ENCODE measurements at regions not wholly inside any gene's neighbourhood (a gene's known extent, or its start where the extent isn't known, plus 50 kb on each side); places are given as distances from the start of the nearest gene placed in this dataset.
"Not testable (repeated sequence)": the region's sequence is repeated elsewhere in the genome, so short reads cannot be mapped to it uniquely, and the experiment has no call there.

DNA sequence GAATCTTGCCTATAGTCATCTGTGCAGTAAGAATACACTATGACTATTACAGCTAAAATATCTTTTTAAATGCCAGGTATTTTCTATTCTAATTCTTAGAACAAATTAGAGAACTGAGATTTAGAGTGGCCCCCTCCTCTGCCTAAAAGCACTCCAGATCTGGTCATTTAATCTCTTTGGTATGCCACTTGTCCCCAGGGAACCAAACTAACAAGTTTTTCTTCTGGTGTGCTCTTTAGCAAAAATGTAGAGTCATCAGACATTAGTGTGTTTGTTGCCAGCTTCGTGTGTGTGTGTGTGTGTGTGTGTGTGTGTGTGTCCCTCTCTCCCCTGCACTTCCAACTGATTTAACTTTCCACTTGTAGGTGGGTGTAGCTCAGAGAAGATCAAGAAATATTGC, 117.8 kb downstream of the SPDYE17 start:
- WGBS (ENCODE audit: insufficient coverage) = no CpG with 5 or more reads among the region's 1 CpG
- H3K4me3 ChIP-seq (ENCODE audit: low read length); H3K9me3 Mint-ChIP-seq; intact Hi-C loops (cut with micrococcal nuclease); H3K27ac ChIP-seq (ENCODE audit: low read length); H3K4me1 ChIP-seq (ENCODE audit: control insufficient read depth, insufficient read depth, low read length); ATAC-seq; H3K36me3 Mint-ChIP-seq; DNase-seq; H3K27ac Mint-ChIP-seq; H3K27me3 Mint-ChIP-seq (ENCODE audit: low read depth in 2 of 2); H3K4me3 Mint-ChIP-seq; H3K27me3 ChIP-seq (ENCODE audit: control insufficient read depth, insufficient read depth, low read length); H3K9me3 ChIP-seq (ENCODE audit: control insufficient read depth, insufficient read depth, low read length); H3K36me3 ChIP-seq (ENCODE audit: control insufficient read depth, insufficient read depth, low read length): not testable (repeated sequence)
- H3K4me1 Mint-ChIP-seq = peaks cover 0 to 10% of the 10 kb centered on the region in 2 donors

GRCh38 chr7:76912011-76912814, 119.9 kb downstream of the SPDYE17 start:
- 64% methylated on average over 3 of the region's 4 CpGs for WGBS (ENCODE audit: insufficient coverage)
- H3K27ac ChIP-seq (ENCODE audit: low read length); intact Hi-C loops (cut with micrococcal nuclease); H3K27me3 ChIP-seq (ENCODE audit: control insufficient read depth, insufficient read depth, low read length); H3K36me3 Mint-ChIP-seq; H3K4me1 ChIP-seq (ENCODE audit: control insufficient read depth, insufficient read depth, low read length); H3K27me3 Mint-ChIP-seq (ENCODE audit: low read depth in 2 of 2); H3K36me3 ChIP-seq (ENCODE audit: control insufficient read depth, insufficient read depth, low read length); H3K9me3 Mint-ChIP-seq; H3K9me3 ChIP-seq (ENCODE audit: control insufficient read depth, insufficient read depth, low read length); DNase-seq; ATAC-seq; H3K4me3 ChIP-seq (ENCODE audit: low read length): not testable (repeated sequence)
- H3K4me3 Mint-ChIP-seq = peak overlapping the region; percentile 17
- H3K4me1 Mint-ChIP-seq = peaks cover 0 to 10% of the 10 kb centered on the region in 2 donors
- H3K27ac Mint-ChIP-seq = peak overlapping the region in 1 of 2 donors; percentile 53

DNA sequence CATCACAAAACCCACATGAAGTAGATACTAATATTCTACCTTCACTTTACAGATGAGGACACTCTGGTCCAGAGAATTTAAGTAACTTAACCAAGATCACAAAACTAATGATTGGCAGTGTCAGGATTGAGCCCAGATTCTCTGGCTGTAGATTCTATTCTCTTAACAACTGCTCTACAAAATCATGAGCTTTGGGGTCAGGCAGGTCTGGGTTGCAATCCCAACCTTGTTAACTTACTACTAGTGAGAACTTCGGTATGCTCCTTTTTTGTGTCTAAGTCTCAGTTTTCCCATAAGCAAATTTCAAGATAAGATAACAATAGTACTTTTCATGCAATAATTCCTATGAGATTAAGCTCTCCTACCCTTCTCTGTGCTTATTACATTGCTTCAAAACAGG, 127.5 kb downstream of the SPDYE17 start:
- H3K36me3 Mint-ChIP-seq; H3K27me3 Mint-ChIP-seq (ENCODE audit: low read depth in 2 of 2); H3K27ac ChIP-seq (ENCODE audit: low read length); H3K4me1 ChIP-seq (ENCODE audit: control insufficient read depth, insufficient read depth, low read length); H3K27ac Mint-ChIP-seq; H3K27me3 ChIP-seq (ENCODE audit: control insufficient read depth, insufficient read depth, low read length); H3K9me3 Mint-ChIP-seq; H3K9me3 ChIP-seq (ENCODE audit: control insufficient read depth, insufficient read depth, low read length); H3K4me1 Mint-ChIP-seq; intact Hi-C loops (cut with micrococcal nuclease); H3K4me3 Mint-ChIP-seq; DNase-seq; H3K4me3 ChIP-seq (ENCODE audit: low read length); ATAC-seq; H3K36me3 ChIP-seq (ENCODE audit: control insufficient read depth, insufficient read depth, low read length): not testable (repeated sequence)
- WGBS (ENCODE audit: insufficient coverage) = no CpG with 5 or more reads among the region's 1 CpG

DNA sequence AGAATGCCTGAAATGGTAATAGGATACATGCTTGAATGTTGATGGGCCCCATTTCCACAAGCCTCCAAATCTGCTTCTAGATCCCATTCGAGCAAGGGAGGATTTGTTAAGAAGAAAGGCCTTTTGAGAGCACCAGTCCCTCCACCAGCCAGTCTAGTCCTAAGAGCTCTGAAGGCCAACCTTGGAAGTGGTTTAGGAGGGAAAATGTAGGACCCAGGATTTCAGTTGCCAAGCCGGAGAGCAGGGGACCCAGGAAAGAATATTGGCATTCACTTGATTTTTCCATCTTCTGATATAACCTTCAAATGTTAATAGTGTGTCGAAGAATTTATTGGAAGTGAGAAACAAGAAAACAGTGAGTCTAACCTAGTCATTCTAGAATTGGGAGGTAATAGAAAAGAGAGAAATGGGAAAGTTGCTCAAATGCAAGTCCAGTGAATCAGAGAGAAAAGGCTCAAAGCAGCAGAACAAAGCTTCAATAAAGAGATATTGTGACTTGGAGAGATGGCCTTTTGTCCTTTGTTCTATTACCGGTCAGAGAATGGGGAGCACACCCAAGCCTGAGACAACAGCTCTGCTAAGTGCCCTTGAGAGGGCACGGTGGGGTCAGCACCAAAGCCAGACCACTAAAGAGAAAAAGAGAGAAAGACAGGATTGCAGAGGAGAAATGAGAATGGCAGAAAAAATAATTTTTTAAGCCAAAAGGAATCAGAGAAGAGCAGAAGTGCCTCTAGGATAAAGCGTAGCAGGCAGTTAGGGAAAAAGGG, 130.0 kb downstream of the SPDYE17 start:
- 89% methylated on average over 4 of the region's 6 CpGs for WGBS (ENCODE audit: insufficient coverage)
- intact Hi-C loops (cut with micrococcal nuclease); H3K27ac Mint-ChIP-seq: not testable (repeated sequence)

GRCh38 chr7:76898807-76899206, 133.4 kb downstream of the SPDYE17 start:
- H3K27ac ChIP-seq (ENCODE audit: low read length); intact Hi-C loops (cut with micrococcal nuclease); ATAC-seq; H3K36me3 ChIP-seq (ENCODE audit: control insufficient read depth, insufficient read depth, low read length); H3K4me1 Mint-ChIP-seq; H3K27me3 ChIP-seq (ENCODE audit: control insufficient read depth, insufficient read depth, low read length); H3K27ac Mint-ChIP-seq; H3K4me3 ChIP-seq (ENCODE audit: low read length); H3K4me3 Mint-ChIP-seq; H3K9me3 Mint-ChIP-seq; H3K36me3 Mint-ChIP-seq; DNase-seq; H3K4me1 ChIP-seq (ENCODE audit: control insufficient read depth, insufficient read depth, low read length); H3K9me3 ChIP-seq (ENCODE audit: control insufficient read depth, insufficient read depth, low read length): not testable (repeated sequence)
- WGBS (ENCODE audit: insufficient coverage) = 100% methylated on average over 1 of the region's 5 CpGs
- peaks cover 11 to 12% of the 10 kb centered on the region in 2 donors for H3K27me3 Mint-ChIP-seq (ENCODE audit: low read depth in 2 of 2)

More for the DNA sequence above, 130.0 kb downstream of the SPDYE17 start:
- H3K27ac ChIP-seq (ENCODE audit: low read length); H3K4me3 ChIP-seq (ENCODE audit: low read length); H3K36me3 ChIP-seq (ENCODE audit: control insufficient read depth, insufficient read depth, low read length); H3K36me3 Mint-ChIP-seq; H3K9me3 ChIP-seq (ENCODE audit: control insufficient read depth, insufficient read depth, low read length); H3K27me3 Mint-ChIP-seq (ENCODE audit: low read depth in 2 of 2); H3K4me1 ChIP-seq (ENCODE audit: control insufficient read depth, insufficient read depth, low read length); ATAC-seq; H3K9me3 Mint-ChIP-seq; H3K4me3 Mint-ChIP-seq; H3K4me1 Mint-ChIP-seq; H3K27me3 ChIP-seq (ENCODE audit: control insufficient read depth, insufficient read depth, low read length); DNase-seq: not testable (repeated sequence)

GRCh38 chr7:76897007-76897406, 135.2 kb downstream of the SPDYE17 start:
- H3K4me3 Mint-ChIP-seq; DNase-seq; H3K9me3 Mint-ChIP-seq; intact Hi-C loops (cut with micrococcal nuclease); H3K27ac Mint-ChIP-seq; H3K4me3 ChIP-seq (ENCODE audit: low read length); H3K4me1 Mint-ChIP-seq; H3K9me3 ChIP-seq (ENCODE audit: control insufficient read depth, insufficient read depth, low read length); ATAC-seq; H3K36me3 Mint-ChIP-seq; H3K4me1 ChIP-seq (ENCODE audit: control insufficient read depth, insufficient read depth, low read length); H3K27ac ChIP-seq (ENCODE audit: low read length); H3K27me3 ChIP-seq (ENCODE audit: control insufficient read depth, insufficient read depth, low read length); H3K36me3 ChIP-seq (ENCODE audit: control insufficient read depth, insufficient read depth, low read length): not testable (repeated sequence)
- WGBS (ENCODE audit: insufficient coverage) = no CpG with 5 or more reads among the region's 2 CpGs
- peaks cover 8 to 14% of the 10 kb centered on the region in 2 donors for H3K27me3 Mint-ChIP-seq (ENCODE audit: low read depth in 2 of 2)

- H3K4me1 ChIP-seq (ENCODE audit: control insufficient read depth, insufficient read depth, low read length); H3K36me3 ChIP-seq (ENCODE audit: control insufficient read depth, insufficient read depth, low read length); DNase-seq; H3K4me3 ChIP-seq (ENCODE audit: low read length); intact Hi-C loops (cut with micrococcal nuclease); H3K27me3 ChIP-seq (ENCODE audit: control insufficient read depth, insufficient read depth, low read length); ATAC-seq; H3K9me3 ChIP-seq (ENCODE audit: control insufficient read depth, insufficient read depth, low read length); H3K4me1 Mint-ChIP-seq; H3K36me3 Mint-ChIP-seq; H3K27ac Mint-ChIP-seq; H3K9me3 Mint-ChIP-seq; H3K27ac ChIP-seq (ENCODE audit: low read length): not testable (repeated sequence)
- WGBS (ENCODE audit: insufficient coverage) = 97% methylated on average over 3 of the region's 4 CpGs
- Mint-ChIP-seq H3K4me3 (peak overlapping the region; percentile 17), H3K27me3 (ENCODE audit: low read depth in 2 of 2) (peaks cover 15 to 19% of the 10 kb centered on the region in 2 donors)
These were observed 136.5 kb downstream of the SPDYE17 start for GRCh38 chr7:76895696-76896095.
